Smooth muscle cell (in vitro differentiated cells): ENCODE measurements at regions not wholly inside any gene's neighbourhood (a gene's known extent, or its start where the extent isn't known, plus 50 kb on each side); places are given as distances from the start of the nearest gene placed in this dataset.
"Not testable (repeated sequence)": the region's sequence is repeated elsewhere in the genome, so short reads cannot be mapped to it uniquely, and the experiment has no call there.

Experiments
- DNase-seq: peaks from one replicate; lab custom pipeline; 2025; ENCODE audit not compliant: unreplicated experiment; lab: John Stamatoyannopoulos, UW
- H2AFZ ChIP-seq: fragments of 200-600 bp; sonication (generic); 2 replicates; pipeline ENCODE4 v1.6.0; 2016; ENCODE audit warnings: antibody characterized with exemption, low read depth, mild to moderate bottlenecking
- H3F3A ChIP-seq: fragments of 200-600 bp; sonication (generic); 2 replicates; pipeline ENCODE4 v1.6.0; 2017; ENCODE audit warnings: antibody characterized with exemption, low read depth
- H3K27ac ChIP-seq: fragments of 200-600 bp; sonication (generic); 2 replicates; pipeline ENCODE4 v1.5.1; 2016; ENCODE audit warnings: low read depth, mild to moderate bottlenecking
- H3K27me3 ChIP-seq: fragments of 200-600 bp; sonication (generic); 2 replicates; pipeline ENCODE4 v1.6.1; 2016; ENCODE audit warnings: low read depth, mild to moderate bottlenecking
- H3K36me3 ChIP-seq: fragments of 200-600 bp; sonication (generic); 2 replicates; pipeline ENCODE4 v1.5.1; 2016; ENCODE audit warnings: low read depth
- H3K4me1 ChIP-seq: fragments of 200-600 bp; sonication (generic); 2 replicates; pipeline ENCODE4 v1.5.1; 2016; ENCODE audit warnings: low read depth
- H3K4me2 ChIP-seq: fragments of 200-600 bp; sonication (generic); 2 replicates; pipeline ENCODE4 v1.6.0; 2016; ENCODE audit warnings: mild to moderate bottlenecking
- H3K4me3 ChIP-seq: fragments of 200-600 bp; sonication (generic); 2 replicates; pipeline ENCODE4 v1.5.1; 2016; ENCODE audit warnings: mild to moderate bottlenecking
- H3K79me2 ChIP-seq: fragments of 200-600 bp; sonication (generic); 2 replicates; pipeline ENCODE4 v1.6.0; 2016; ENCODE audit warnings: low read depth, mild to moderate bottlenecking
- H3K9ac ChIP-seq: fragments of 200-600 bp; sonication (generic); 2 replicates; pipeline ENCODE4 v1.6.0; 2016; ENCODE audit warnings: low read depth
- H3K9me3 ChIP-seq: fragments of 200-600 bp; sonication (generic); replicated peaks from 2 replicates; pipeline ENCODE4 v1.5.1; 2016; ENCODE audit warnings: low read depth
- H4K20me1 ChIP-seq: fragments of 200-600 bp; sonication (generic); 2 replicates; pipeline ENCODE4 v1.6.0; 2016; ENCODE audit warnings: low read depth
- CTCF ChIP-seq: fragments of 200-600 bp; sonication (generic); IDR thresholded peaks from 2 replicates; pipeline ENCODE4 v1.5.1; 2017; ENCODE audit warnings: borderline replicate concordance, mild to moderate bottlenecking, antibody characterized with exemption; ENCODE audit not compliant: insufficient read depth, poor library complexity, severe bottlenecking
- WGBS: methylation state at CpG from one replicate; pipeline ENCODE4 v1.1.7; 2016; ENCODE audit warnings: low lambda C conversion rate; 5-methylcytosine and 5-hydroxymethylcytosine counted together

GRCh38 chr20:29516847-29517246 is 1740.6 kb upstream of the DEFB115 start:
- H3K9ac ChIP-seq, H2AFZ ChIP-seq, H3K9me3 ChIP-seq, H3K4me2 ChIP-seq, DNase-seq, H3K27me3 ChIP-seq, H3K4me3 ChIP-seq, H3K79me2 ChIP-seq, H3K4me1 ChIP-seq, H3K27ac ChIP-seq, H3F3A ChIP-seq, H4K20me1 ChIP-seq, H3K36me3 ChIP-seq: not testable (repeated sequence)
- WGBS, result 60% methylated on average over 5 of the region's 5 CpGs

GRCh38 chr20:29519610-29520241 is 1737.7 kb upstream of the DEFB115 start:
- not testable (repeated sequence) for H4K20me1 ChIP-seq, H2AFZ ChIP-seq, H3K79me2 ChIP-seq, DNase-seq, H3K4me3 ChIP-seq, H3F3A ChIP-seq, H3K27me3 ChIP-seq, H3K9ac ChIP-seq, H3K36me3 ChIP-seq, H3K9me3 ChIP-seq, H3K27ac ChIP-seq, H3K4me1 ChIP-seq, H3K4me2 ChIP-seq
- TF ChIP-seq CTCF, result peak; percentile 9
- WGBS, result 52% methylated on average over 5 of the region's 5 CpGs

GRCh38 chr20:29533566-29534177 is 1723.8 kb upstream of the DEFB115 start:
- WGBS, result 47% methylated on average over 4 of the region's 4 CpGs
- not testable (repeated sequence) for DNase-seq, H3K4me3 ChIP-seq

GRCh38 chr20:29566901-29567635 is 1690.4 kb upstream of the DEFB115 start:
- not testable (repeated sequence) for H3K4me1 ChIP-seq, H3K27me3 ChIP-seq, DNase-seq, H3K79me2 ChIP-seq, H3K9me3 ChIP-seq, H3K9ac ChIP-seq, H2AFZ ChIP-seq, H3F3A ChIP-seq, H3K4me3 ChIP-seq, H3K27ac ChIP-seq, H3K36me3 ChIP-seq, H3K4me2 ChIP-seq, H4K20me1 ChIP-seq
- 88% methylated on average over 27 of the region's 44 CpGs for WGBS

More at GRCh38 chr20:29533566-29534177, 1723.8 kb upstream of the DEFB115 start:
- not testable (repeated sequence) for H3K27ac ChIP-seq, H2AFZ ChIP-seq, H3K4me1 ChIP-seq, H3K4me2 ChIP-seq, H4K20me1 ChIP-seq, H3K79me2 ChIP-seq, H3F3A ChIP-seq, H3K9me3 ChIP-seq, H3K9ac ChIP-seq, H3K36me3 ChIP-seq, H3K27me3 ChIP-seq

GRCh38 chr20:29567671-29568070 is 1689.8 kb upstream of the DEFB115 start:
- DNase-seq, H3K4me1 ChIP-seq, H3F3A ChIP-seq, H3K4me2 ChIP-seq, H3K4me3 ChIP-seq, H3K79me2 ChIP-seq, H3K27ac ChIP-seq, H3K27me3 ChIP-seq, H3K36me3 ChIP-seq, H3K9me3 ChIP-seq, H2AFZ ChIP-seq, H3K9ac ChIP-seq, H4K20me1 ChIP-seq: not testable (repeated sequence)
- 87% methylated on average over 17 of the region's 23 CpGs for WGBS

GRCh38 chr20:29570126-29570525 is 1687.3 kb upstream of the DEFB115 start:
- H3K9ac ChIP-seq, DNase-seq: not testable (repeated sequence)
- WGBS, result 54% methylated on average over 4 of the region's 5 CpGs

GRCh38 chr20:29589530-29589929 is 1667.9 kb upstream of the DEFB115 start:
- not testable (repeated sequence) for H3K27ac ChIP-seq, H3K4me1 ChIP-seq, DNase-seq, H4K20me1 ChIP-seq, H3K9me3 ChIP-seq, H3K27me3 ChIP-seq, H3K9ac ChIP-seq, H3K79me2 ChIP-seq, H3K4me2 ChIP-seq, H3K36me3 ChIP-seq, H2AFZ ChIP-seq, H3F3A ChIP-seq, H3K4me3 ChIP-seq
- WGBS, result 63% methylated on average over 2 of the region's 2 CpGs

More at GRCh38 chr20:29570126-29570525, 1687.3 kb upstream of the DEFB115 start:
- H3K27me3 ChIP-seq, H3K27ac ChIP-seq, H3F3A ChIP-seq, H3K4me1 ChIP-seq, H3K4me3 ChIP-seq, H4K20me1 ChIP-seq, H3K36me3 ChIP-seq, H2AFZ ChIP-seq, H3K79me2 ChIP-seq, H3K4me2 ChIP-seq, H3K9me3 ChIP-seq: not testable (repeated sequence)
